GM20431 (cell line): ENCODE measurements at regions not wholly inside any gene's neighbourhood (a gene's known extent, or its start where the extent isn't known, plus 50 kb on each side); places are given as distances from the start of the nearest gene placed in this dataset.

ENCODE experiments used
- in situ Hi-C: fragments of 300-500 bp; cut with MseI, MboI; formaldehyde crosslinking; loops from one replicate; pipeline ENCODE4 v1.15.0; 2020; ENCODE audit warnings: low sequenced_read_pairs; ENCODE audit not compliant: unreplicated experiment

- in situ Hi-C loops, result no loop called here
Measured at GRCh38 chr15:66923438-66923881, 141.9 kb upstream of the SMAD3 start.

- in situ Hi-C loops, result loop anchor here (25.0 kb wide), 2 partner anchors 512 to 912 kb away; partner anchors contain the start of genes RNU6-1 and SKOR1
Measured at GRCh38 chr15:66924889-66925288, 140.5 kb upstream of the SMAD3 start.

GRCh38 chr15:66925721-66926120, 139.7 kb upstream of the SMAD3 start:
- in situ Hi-C loops, result loop anchor here (25.0 kb wide), 2 partner anchors 512 to 912 kb away; partner anchors contain the start of genes RNU6-1 and SKOR1

GRCh38 chr15:66927201-66928077, 138.0 kb upstream of the SMAD3 start:
- in situ Hi-C loops, result loop anchor here (25.0 kb wide), 2 partner anchors 510 to 910 kb away; partner anchors contain the start of genes RNU6-1 and SKOR1

- in situ Hi-C loops, result loop anchor here (25.0 kb wide), 2 partner anchors 509 to 909 kb away; partner anchors contain the start of genes RNU6-1 and SKOR1
Measured at GRCh38 chr15:66928101-66928500, 137.3 kb upstream of the SMAD3 start.

- in situ Hi-C loops, result loop anchor here (25.0 kb wide), 2 partner anchors 509 to 909 kb away; partner anchors contain the start of genes RNU6-1 and SKOR1
Measured at GRCh38 chr15:66928784-66929183, 136.6 kb upstream of the SMAD3 start.

- in situ Hi-C loops, result loop anchor here (25.0 kb wide), 2 partner anchors 507 to 907 kb away; partner anchors contain the start of genes RNU6-1 and SKOR1
Measured at GRCh38 chr15:66929843-66930402, 135.5 kb upstream of the SMAD3 start.

GRCh38 chr15:66931768-66932633, 133.4 kb upstream of the SMAD3 start:
- in situ Hi-C loops, result loop anchor here (25.0 kb wide), 2 partner anchors 505 to 905 kb away; partner anchors contain the start of genes RNU6-1 and SKOR1

GRCh38 chr15:66932634-66933024, 132.8 kb upstream of the SMAD3 start:
- in situ Hi-C loops, result loop anchor here (25.0 kb wide), 2 partner anchors 505 to 905 kb away; partner anchors contain the start of genes RNU6-1 and SKOR1

- in situ Hi-C loops, result loop anchor here (25.0 kb wide), 2 partner anchors 503 to 903 kb away; partner anchors contain the start of genes RNU6-1 and SKOR1
Measured at GRCh38 chr15:66933932-66934867, 131.2 kb upstream of the SMAD3 start.

GRCh38 chr15:66934868-66935520, 130.4 kb upstream of the SMAD3 start:
- in situ Hi-C loops, result loop anchor here (25.0 kb wide), 2 partner anchors 502 to 902 kb away; partner anchors contain the start of genes RNU6-1 and SKOR1

GRCh38 chr15:66935688-66936087, 129.7 kb upstream of the SMAD3 start:
- in situ Hi-C loops, result loop anchor here (25.0 kb wide), 2 partner anchors 502 to 902 kb away; partner anchors contain the start of genes RNU6-1 and SKOR1

- in situ Hi-C loops, result loop anchor here (25.0 kb wide), 2 partner anchors 501 to 901 kb away; partner anchors contain the start of genes RNU6-1 and SKOR1
Measured at GRCh38 chr15:66936109-66936860, 129.1 kb upstream of the SMAD3 start.

- in situ Hi-C loops, result loop anchor here (25.0 kb wide), 2 partner anchors 500 to 900 kb away; partner anchors contain the start of genes RNU6-1 and SKOR1
Measured at GRCh38 chr15:66936861-66937582, 128.4 kb upstream of the SMAD3 start.

- in situ Hi-C loops, result loop anchor here (25.0 kb wide), 2 partner anchors 500 to 900 kb away; partner anchors contain the start of genes RNU6-1 and SKOR1
Measured at GRCh38 chr15:66937588-66937987, 127.8 kb upstream of the SMAD3 start.
